Body of pancreas (tissue), 4 donors: ENCODE measurements at regions not wholly inside any gene's neighbourhood (a gene's known extent, or its start where the extent isn't known, plus 50 kb on each side); places are given as distances from the start of the nearest gene placed in this dataset.

Experiments
- POLR2A ChIP-seq, 3 donors: fragments of 450-650 bp; IDR thresholded peaks; one replicate each; pipeline ENCODE4 v1.6.1; 2016; ENCODE audit warnings: antibody characterized with exemption in 3 of 3, mild to moderate bottlenecking in 2 of 3
- TF ChIP-seq, protein P1 (sequence below), 7 experiments: fragments of 450-650 bp in 4 of 7; fragments of 200-600 bp in 3 of 7; sonication (generic) in 3 of 7; IDR thresholded peaks; one replicate each; pipeline ENCODE4 v1.5.1; 2016 to 2019; ENCODE audit warnings: antibody characterized with exemption in 7 of 7

GRCh38 chr6:125380474-125380873 lies 78.7 kb upstream of the HDDC2 start:
- TF ChIP-seq, protein P1, sequence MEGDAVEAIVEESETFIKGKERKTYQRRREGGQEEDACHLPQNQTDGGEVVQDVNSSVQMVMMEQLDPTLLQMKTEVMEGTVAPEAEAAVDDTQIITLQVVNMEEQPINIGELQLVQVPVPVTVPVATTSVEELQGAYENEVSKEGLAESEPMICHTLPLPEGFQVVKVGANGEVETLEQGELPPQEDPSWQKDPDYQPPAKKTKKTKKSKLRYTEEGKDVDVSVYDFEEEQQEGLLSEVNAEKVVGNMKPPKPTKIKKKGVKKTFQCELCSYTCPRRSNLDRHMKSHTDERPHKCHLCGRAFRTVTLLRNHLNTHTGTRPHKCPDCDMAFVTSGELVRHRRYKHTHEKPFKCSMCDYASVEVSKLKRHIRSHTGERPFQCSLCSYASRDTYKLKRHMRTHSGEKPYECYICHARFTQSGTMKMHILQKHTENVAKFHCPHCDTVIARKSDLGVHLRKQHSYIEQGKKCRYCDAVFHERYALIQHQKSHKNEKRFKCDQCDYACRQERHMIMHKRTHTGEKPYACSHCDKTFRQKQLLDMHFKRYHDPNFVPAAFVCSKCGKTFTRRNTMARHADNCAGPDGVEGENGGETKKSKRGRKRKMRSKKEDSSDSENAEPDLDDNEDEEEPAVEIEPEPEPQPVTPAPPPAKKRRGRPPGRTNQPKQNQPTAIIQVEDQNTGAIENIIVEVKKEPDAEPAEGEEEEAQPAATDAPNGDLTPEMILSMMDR (IDR thresholded peaks at IDR 0.05) = no peak
- no peak for TF ChIP-seq POLR2A (IDR thresholded peaks at IDR 0.05)
